ENCODE measurements at regions not wholly inside any gene's neighbourhood (a gene's known extent, or its start where the extent isn't known, plus 50 kb on each side); places are given as distances from the start of the nearest gene placed in this dataset.

GRCh38 chr16:65200857-65201256 is 79.0 kb upstream of the CDH11 start:
- H3K4me3 Mint-ChIP-seq: no peak overlapping the region
- no peaks in the 10 kb centered on the region for H3K79me2 ChIP-seq (ENCODE audit: control insufficient read depth, insufficient read depth, low read length)
- 94% methylated on average over 5 of the region's 5 CpGs for WGBS (ENCODE audit: insufficient coverage)
- H4K20me1 ChIP-seq (ENCODE audit: control insufficient read depth, insufficient read depth, low read length, poor library complexity, severe bottlenecking): no peaks in the 10 kb centered on the region
- no peak overlapping the region for H3K4me3 ChIP-seq (ENCODE audit: control extremely low read depth in 1 of 5, extremely low read depth in 1 of 5, insufficient read depth in 1 of 5, low read depth in 2 of 5, low read length in 4 of 5)
- DNase-seq: no peak
- intact Hi-C loops (cut with micrococcal nuclease): no loop called here
- H3K4me2 ChIP-seq (replicated peaks; ENCODE audit: low read depth, low read length, poor library complexity, severe bottlenecking): no peak overlapping the region
- no peak for TF ChIP-seq EZH2 (IDR thresholded peaks at IDR 0.05; ENCODE audit: borderline replicate concordance, insufficient read depth, low read depth, low read length, poor library complexity, severe bottlenecking)
- no peak for TF ChIP-seq CTCF (IDR thresholded peaks at IDR 0.05)
- no peak overlapping the region for H3K27ac ChIP-seq (ENCODE audit: low read length in 2 of 2)
- ChIA-PET POLR2A (no interaction called here), CTCF (no interaction called here)
- no peak for ATAC-seq (ENCODE audit: low read depth)
- no peaks in the 10 kb centered on the region for H3K27me3 ChIP-seq (replicated peaks in 1 of 4; ENCODE audit: control extremely low read depth in 1 of 4, control insufficient read depth in 3 of 4, insufficient read depth in 4 of 4, low read length in 3 of 4)
- no peaks in the 10 kb centered on the region for H3K36me3 ChIP-seq (replicated peaks in 1 of 2; ENCODE audit: control extremely low read depth in 1 of 2, control insufficient read depth in 1 of 2, extremely low read depth in 1 of 2, insufficient read depth in 2 of 2, low read length in 1 of 2)
- H3K9ac ChIP-seq (ENCODE audit: low read length): no peak overlapping the region
- no peaks in the 10 kb centered on the region for H3K4me1 ChIP-seq (ENCODE audit: control insufficient read depth in 2 of 2, insufficient read depth in 2 of 2, low read length in 2 of 2)
- no peak overlapping the region for H2AFZ ChIP-seq (ENCODE audit: insufficient read depth, low read depth, low read length, poor library complexity, severe bottlenecking)
- H3K4me1 Mint-ChIP-seq: no peaks in the 10 kb centered on the region
- H3K27ac Mint-ChIP-seq: no peak overlapping the region
- H3K9me3 Mint-ChIP-seq (ENCODE audit: insufficient read depth): no peaks in the 10 kb centered on the region
- H3K27me3 Mint-ChIP-seq: no peaks in the 10 kb centered on the region
- H3K9me3 ChIP-seq (ENCODE audit: control extremely low read depth in 1 of 3, control insufficient read depth in 2 of 3, insufficient read depth in 1 of 3, low read length in 2 of 3): no peaks in the 10 kb centered on the region

- ATAC-seq (ENCODE audit: low read depth) (no peak), DNase-seq (no peak)
- ChIA-PET CTCF (no interaction called here), POLR2A (no interaction called here)
- intact Hi-C loops (cut with micrococcal nuclease): no loop called here
- TF ChIP-seq CTCF (IDR thresholded peaks at IDR 0.05): no peak
- TF ChIP-seq EZH2 (IDR thresholded peaks at IDR 0.05; ENCODE audit: borderline replicate concordance, insufficient read depth, low read depth, low read length, poor library complexity, severe bottlenecking): no peak
- Histone ChIP-seq H3K9me3 (ENCODE audit: control extremely low read depth in 1 of 3, control insufficient read depth in 2 of 3, insufficient read depth in 1 of 3, low read length in 2 of 3) (peaks cover 0 to under 1% (median 0%) of the 10 kb centered on the region in 3 donors), H3K36me3 (replicated peaks in 1 of 2; ENCODE audit: control extremely low read depth in 1 of 2, control insufficient read depth in 1 of 2, extremely low read depth in 1 of 2, insufficient read depth in 2 of 2, low read length in 1 of 2) (no peaks in the 10 kb centered on the region), H3K4me1 (ENCODE audit: control insufficient read depth in 2 of 2, insufficient read depth in 2 of 2, low read length in 2 of 2) (no peaks in the 10 kb centered on the region), H3K9ac (ENCODE audit: low read length) (no peak overlapping the region), H2AFZ (ENCODE audit: insufficient read depth, low read depth, low read length, poor library complexity, severe bottlenecking) (no peak overlapping the region), H3K27me3 (replicated peaks in 1 of 4; ENCODE audit: control extremely low read depth in 1 of 4, control insufficient read depth in 3 of 4, insufficient read depth in 4 of 4, low read length in 3 of 4) (no peaks in the 10 kb centered on the region), H3K79me2 (ENCODE audit: control insufficient read depth, insufficient read depth, low read length) (no peaks in the 10 kb centered on the region), H4K20me1 (ENCODE audit: control insufficient read depth, insufficient read depth, low read length, poor library complexity, severe bottlenecking) (no peaks in the 10 kb centered on the region), H3K4me3 (ENCODE audit: control extremely low read depth in 1 of 5, extremely low read depth in 1 of 5, insufficient read depth in 1 of 5, low read depth in 2 of 5, low read length in 4 of 5) (no peak overlapping the region), H3K27ac (ENCODE audit: low read length in 2 of 2) (no peak overlapping the region), H3K4me2 (replicated peaks; ENCODE audit: low read depth, low read length, poor library complexity, severe bottlenecking) (no peak overlapping the region)
- H3K4me1 Mint-ChIP-seq: no peaks in the 10 kb centered on the region
- H3K27me3 Mint-ChIP-seq: no peaks in the 10 kb centered on the region
- H3K4me3 Mint-ChIP-seq: no peak overlapping the region
- no peaks in the 10 kb centered on the region for H3K9me3 Mint-ChIP-seq (ENCODE audit: insufficient read depth)
- 85% methylated on average over 2 of the region's 5 CpGs for WGBS (ENCODE audit: insufficient coverage)
- H3K27ac Mint-ChIP-seq: no peak overlapping the region
These were observed 78.4 kb upstream of the CDH11 start for GRCh38 chr16:65200156-65200773.
